Body of pancreas (tissue), 4 donors: ENCODE measurements at regions not wholly inside any gene's neighbourhood (a gene's known extent, or its start where the extent isn't known, plus 50 kb on each side); places are given as distances from the start of the nearest gene placed in this dataset.

Source experiments
- ATAC-seq: fragments of 150-250 bp; one replicate; pipeline ENCODE4 v1.9.1; 2016
- DNase-seq, 4 donors: peaks; one replicate each; pipeline ENCODE4 v3.0.0-alpha.2; 2019
- H3K27ac ChIP-seq, 4 donors: fragments of 200-600 bp; sonication (generic); 1 replicate in 3 of 4; 2 replicates in 1 of 4; pipeline versions ENCODE4 v1.5.1 to v1.6.1; 2016 to 2019; ENCODE audit warnings: mild to moderate bottlenecking in 1 of 4, mixed read lengths in 1 of 4, moderate library complexity in 1 of 4
- H3K27me3 ChIP-seq, 2 donors: fragments of 200-600 bp; sonication (generic); one replicate each; pipeline ENCODE4 v1.6.0; 2016; ENCODE audit warnings: mild to moderate bottlenecking in 1 of 2
- H3K36me3 ChIP-seq, 2 donors: fragments of 200-600 bp; sonication (generic); replicated peaks in 1 of 2; 2 replicates each; pipeline ENCODE4 v1.5.1; 2016; ENCODE audit warnings: low read depth in 2 of 2; ENCODE audit not compliant: insufficient read depth in 1 of 2
- H3K4me1 ChIP-seq: fragments of 200-600 bp; sonication (generic); one replicate; pipeline ENCODE4 v1.6.0; 2016
- H3K4me3 ChIP-seq, 2 donors: fragments of 200-600 bp; sonication (generic); 1 replicate in 1 of 2; 2 replicates in 1 of 2; pipeline ENCODE4 v1.5.1; 2016 to 2019
- H3K9me3 ChIP-seq, 3 donors: fragments of 200-600 bp; sonication (generic); 1 replicate in 2 of 3; 2 replicates in 1 of 3; pipeline ENCODE4 v1.5.1; 2016
- POLR2A ChIP-seq, 3 donors: fragments of 450-650 bp; IDR thresholded peaks; one replicate each; pipeline ENCODE4 v1.6.1; 2016; ENCODE audit warnings: antibody characterized with exemption in 3 of 3, mild to moderate bottlenecking in 2 of 3
- WGBS, 2 donors: methylation state at CpG; one replicate each; pipeline ENCODE4 v1.1.5; 2017; 5-methylcytosine and 5-hydroxymethylcytosine counted together
- intact Hi-C: fragments of 100-400 bp; cut with DNase I; formaldehyde crosslinking; loops from one replicate; pipeline ENCODE4 v1.15.1; 2023
- TF ChIP-seq, protein P1 (sequence below), 7 experiments: fragments of 450-650 bp in 4 of 7; fragments of 200-600 bp in 3 of 7; sonication (generic) in 3 of 7; IDR thresholded peaks; one replicate each; pipeline ENCODE4 v1.5.1; 2016 to 2019; ENCODE audit warnings: antibody characterized with exemption in 7 of 7

DNA sequence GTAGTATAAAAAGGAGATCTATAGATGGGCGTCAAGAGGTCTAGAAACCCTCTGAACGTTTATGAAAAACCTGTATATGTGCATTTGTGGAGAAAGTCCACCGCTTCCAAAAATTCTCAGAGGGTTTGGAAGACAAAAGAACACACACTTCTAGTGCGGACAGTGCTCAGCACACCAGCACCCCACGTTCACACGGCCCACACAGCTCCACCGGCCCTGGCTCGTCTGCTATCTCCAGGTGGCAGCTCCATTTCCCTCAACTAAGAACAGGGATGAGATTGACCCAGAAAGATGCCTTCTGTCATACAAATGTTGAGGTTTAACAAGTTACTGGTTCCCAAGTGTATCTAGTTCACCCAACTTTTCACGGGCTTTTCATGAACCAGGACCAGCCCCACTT is 255.1 kb downstream of the NR2F1-AS1 start:
- 69 to 81% methylated on average over 9 of the region's 9 CpGs for WGBS, 2 donors
- no peak overlapping the region for H3K27ac ChIP-seq
- no peaks in the 10 kb centered on the region for H3K36me3 ChIP-seq
- ATAC-seq (no peak), DNase-seq (no peak)
- no peaks in the 10 kb centered on the region for H3K9me3 ChIP-seq
- intact Hi-C loops = no loop called here
- H3K4me3 ChIP-seq = no peak overlapping the region
- H3K4me1 ChIP-seq = no peaks in the 10 kb centered on the region
- H3K27me3 ChIP-seq = no peaks in the 10 kb centered on the region
- TF ChIP-seq, protein P1, sequence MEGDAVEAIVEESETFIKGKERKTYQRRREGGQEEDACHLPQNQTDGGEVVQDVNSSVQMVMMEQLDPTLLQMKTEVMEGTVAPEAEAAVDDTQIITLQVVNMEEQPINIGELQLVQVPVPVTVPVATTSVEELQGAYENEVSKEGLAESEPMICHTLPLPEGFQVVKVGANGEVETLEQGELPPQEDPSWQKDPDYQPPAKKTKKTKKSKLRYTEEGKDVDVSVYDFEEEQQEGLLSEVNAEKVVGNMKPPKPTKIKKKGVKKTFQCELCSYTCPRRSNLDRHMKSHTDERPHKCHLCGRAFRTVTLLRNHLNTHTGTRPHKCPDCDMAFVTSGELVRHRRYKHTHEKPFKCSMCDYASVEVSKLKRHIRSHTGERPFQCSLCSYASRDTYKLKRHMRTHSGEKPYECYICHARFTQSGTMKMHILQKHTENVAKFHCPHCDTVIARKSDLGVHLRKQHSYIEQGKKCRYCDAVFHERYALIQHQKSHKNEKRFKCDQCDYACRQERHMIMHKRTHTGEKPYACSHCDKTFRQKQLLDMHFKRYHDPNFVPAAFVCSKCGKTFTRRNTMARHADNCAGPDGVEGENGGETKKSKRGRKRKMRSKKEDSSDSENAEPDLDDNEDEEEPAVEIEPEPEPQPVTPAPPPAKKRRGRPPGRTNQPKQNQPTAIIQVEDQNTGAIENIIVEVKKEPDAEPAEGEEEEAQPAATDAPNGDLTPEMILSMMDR (IDR thresholded peaks at IDR 0.05) = no peak
- no peak for TF ChIP-seq POLR2A (IDR thresholded peaks at IDR 0.05)

DNA sequence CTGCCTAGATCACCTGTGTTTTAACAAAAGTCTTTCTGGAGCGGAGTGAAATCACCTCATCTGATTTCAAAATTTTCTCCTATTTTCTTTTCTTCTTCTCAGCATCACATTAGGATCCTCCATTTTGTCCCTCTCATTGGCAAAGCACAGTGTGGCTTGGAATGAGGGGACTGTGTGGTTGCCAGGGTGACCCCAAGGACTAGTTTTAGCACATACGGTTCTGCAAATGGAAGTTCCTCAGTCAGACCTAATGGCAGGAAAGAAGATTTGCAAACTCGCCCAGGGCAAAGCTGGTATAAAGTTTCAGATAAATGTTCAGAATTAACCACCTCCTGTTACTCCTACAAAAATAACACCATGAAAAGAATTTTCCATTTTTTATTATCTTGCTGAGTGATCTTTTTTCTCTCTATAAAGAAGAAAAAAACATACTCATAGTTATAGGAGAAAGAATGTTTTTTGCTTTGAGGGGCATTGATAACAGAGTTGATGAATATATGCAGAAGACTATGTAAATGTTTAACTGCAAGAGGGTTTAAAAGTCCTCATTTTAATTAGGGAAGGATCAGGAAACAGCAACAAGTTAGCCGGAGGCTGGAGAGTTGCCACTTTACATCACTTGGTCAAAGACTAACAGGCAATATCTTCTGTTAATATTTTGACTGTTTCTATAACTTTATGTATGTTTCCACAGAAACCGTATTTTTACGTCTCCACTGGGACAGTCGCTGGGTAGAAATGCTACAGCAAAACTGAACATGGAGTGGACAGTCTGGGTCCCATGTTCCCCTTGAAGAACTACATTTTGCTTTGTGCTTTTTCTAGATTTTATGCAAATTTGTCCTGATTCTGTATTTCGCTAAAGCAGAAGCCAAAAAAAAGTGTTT is 257.8 kb downstream of the NR2F1-AS1 start:
- intact Hi-C loops = no loop called here
- no peaks in the 10 kb centered on the region for H3K9me3 ChIP-seq
- TF ChIP-seq POLR2A (IDR thresholded peaks at IDR 0.05) = no peak
- TF ChIP-seq, protein P1 (IDR thresholded peaks at IDR 0.05) = no peak
- H3K27me3 ChIP-seq = no peaks in the 10 kb centered on the region
- no peak overlapping the region for H3K4me3 ChIP-seq
- DNase-seq (no peak), ATAC-seq (no peak)
- no peaks in the 10 kb centered on the region for H3K4me1 ChIP-seq
- no peak overlapping the region for H3K27ac ChIP-seq
- H3K36me3 ChIP-seq = no peaks in the 10 kb centered on the region
- WGBS, 2 donors = 69 to 72% methylated on average over 8 of the region's 8 CpGs

DNA sequence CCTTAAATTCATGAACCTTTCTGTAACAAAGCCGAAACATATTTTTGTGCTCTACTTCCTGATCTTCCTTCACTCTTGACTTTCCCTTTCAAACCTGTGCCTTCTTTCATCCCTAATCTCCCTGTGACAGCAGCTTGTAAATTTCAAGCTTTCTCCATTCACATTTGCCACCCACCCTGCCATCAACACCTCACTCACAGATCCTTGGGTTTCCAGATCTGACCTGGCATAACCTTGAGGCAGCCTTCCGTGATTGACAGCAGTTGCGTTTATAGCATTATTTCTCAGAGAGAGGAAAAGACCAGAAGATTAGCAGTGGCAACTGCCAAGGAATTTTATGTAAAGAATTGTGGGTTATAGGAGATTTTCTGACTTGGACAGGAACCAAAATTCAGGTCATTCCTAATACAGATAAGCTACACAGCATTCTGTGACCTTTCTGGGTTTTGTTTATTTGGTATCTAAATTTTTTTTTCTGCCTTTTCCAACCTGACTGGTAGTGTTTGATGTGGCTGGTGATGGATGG is 260.0 kb downstream of the NR2F1-AS1 start:
- no peak for ATAC-seq
- intact Hi-C loops = no loop called here
- no peaks in the 10 kb centered on the region for H3K36me3 ChIP-seq
- no peaks in the 10 kb centered on the region for H3K4me1 ChIP-seq
- WGBS, 2 donors = 39 to 41% methylated on average over 3 of the region's 3 CpGs
- TF ChIP-seq, protein P1 (IDR thresholded peaks at IDR 0.05) = no peak
- no peak for TF ChIP-seq POLR2A (IDR thresholded peaks at IDR 0.05)
- H3K27ac ChIP-seq = no peak overlapping the region
- no peaks in the 10 kb centered on the region for H3K27me3 ChIP-seq
- no peaks in the 10 kb centered on the region for H3K9me3 ChIP-seq
- H3K4me3 ChIP-seq = no peak overlapping the region
- no peak for DNase-seq

DNA sequence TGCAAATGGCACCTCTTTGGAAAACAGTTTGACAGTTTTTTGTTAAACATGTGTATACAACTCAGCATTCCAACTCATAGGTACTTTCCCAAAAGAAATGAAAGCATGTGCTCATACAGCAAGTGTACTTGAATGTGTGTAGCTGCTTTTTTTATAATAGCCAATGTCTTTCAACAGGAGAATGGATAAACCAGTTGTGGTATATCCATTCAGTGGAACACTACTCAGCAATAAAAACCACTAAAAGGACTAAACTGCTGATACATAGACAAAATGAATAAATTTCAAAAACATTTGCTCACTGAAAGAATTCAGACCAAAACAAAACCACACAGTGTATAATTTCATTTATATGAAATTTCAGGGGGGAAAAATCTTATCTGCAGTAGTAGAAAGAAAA is 267.3 kb downstream of the NR2F1-AS1 start:
- no peaks in the 10 kb centered on the region for H3K27me3 ChIP-seq
- DNase-seq (no peak), ATAC-seq (no peak)
- no peak overlapping the region for H3K27ac ChIP-seq
- no peaks in the 10 kb centered on the region for H3K4me1 ChIP-seq
- H3K4me3 ChIP-seq = no peak overlapping the region
- intact Hi-C loops = no loop called here
- TF ChIP-seq POLR2A (IDR thresholded peaks at IDR 0.05) = no peak
- TF ChIP-seq, protein P1 (IDR thresholded peaks at IDR 0.05) = no peak
- H3K36me3 ChIP-seq = no peaks in the 10 kb centered on the region
- H3K9me3 ChIP-seq = no peaks in the 10 kb centered on the region

DNA sequence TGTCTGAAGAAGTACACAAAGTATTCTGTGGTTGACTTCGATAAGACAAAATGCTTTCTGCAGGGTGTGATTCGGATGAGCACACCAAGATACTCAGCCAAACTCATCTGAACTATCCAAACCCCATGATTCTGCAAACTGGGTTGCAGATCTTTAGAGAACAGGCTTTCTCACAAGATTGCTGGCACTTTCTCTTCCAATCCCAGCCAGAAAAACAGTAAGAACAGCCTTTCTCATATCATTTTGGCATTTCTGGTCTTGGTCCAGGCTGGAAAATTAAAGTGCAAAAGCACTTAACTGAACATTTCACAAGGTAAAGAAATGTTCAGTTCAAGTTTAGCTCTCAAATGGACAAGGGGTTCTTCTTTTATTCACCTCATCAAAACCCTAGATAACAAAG is 269.1 kb downstream of the NR2F1-AS1 start:
- WGBS, 2 donors = 28 to 43% methylated on average over 2 of the region's 2 CpGs

More for the DNA sequence above, 269.1 kb downstream of the NR2F1-AS1 start:
- H3K27me3 ChIP-seq = no peaks in the 10 kb centered on the region
- TF ChIP-seq, protein P1 (IDR thresholded peaks at IDR 0.05) = no peak
- no peak for TF ChIP-seq POLR2A (IDR thresholded peaks at IDR 0.05)
- no peak overlapping the region for H3K27ac ChIP-seq
- no peak overlapping the region for H3K4me3 ChIP-seq
- no peaks in the 10 kb centered on the region for H3K36me3 ChIP-seq
- H3K4me1 ChIP-seq = no peaks in the 10 kb centered on the region
- H3K9me3 ChIP-seq = no peaks in the 10 kb centered on the region
- intact Hi-C loops = no loop called here
- DNase-seq = peak in 1 of 4 donors; percentile 21
- no peak for ATAC-seq
